NCI-H2227 (cell line): ENCODE measurements at regions not wholly inside any gene's neighbourhood (a gene's known extent, or its start where the extent isn't known, plus 50 kb on each side); places are given as distances from the start of the nearest gene placed in this dataset.
"Not testable (repeated sequence)": the region's sequence is repeated elsewhere in the genome, so short reads cannot be mapped to it uniquely, and the experiment has no call there.

Source experiments
- DNase-seq: peaks from one replicate; lab custom pipeline; 2025; ENCODE audit not compliant: unreplicated experiment; lab: John Stamatoyannopoulos, UW

DNA sequence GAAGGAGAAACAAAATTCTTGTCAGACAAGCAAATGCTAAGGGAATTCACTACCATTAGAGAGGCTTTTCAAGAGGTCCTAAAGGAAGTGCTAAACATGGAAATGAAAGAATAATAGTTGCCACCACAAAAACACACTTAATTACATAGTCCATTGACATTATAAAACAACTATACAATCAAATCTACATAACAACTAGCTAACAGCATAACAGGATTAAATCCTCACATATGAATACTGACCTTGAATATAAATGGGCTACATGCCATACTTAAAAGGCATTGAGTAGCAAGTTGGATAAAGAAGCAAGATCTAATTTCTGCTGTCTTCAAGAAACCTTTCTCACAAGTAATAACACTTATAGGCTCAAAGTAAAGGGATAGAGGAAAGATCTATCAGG lies 811.5 kb upstream of the CITED2 start:
- DNase-seq: no peak

DNA sequence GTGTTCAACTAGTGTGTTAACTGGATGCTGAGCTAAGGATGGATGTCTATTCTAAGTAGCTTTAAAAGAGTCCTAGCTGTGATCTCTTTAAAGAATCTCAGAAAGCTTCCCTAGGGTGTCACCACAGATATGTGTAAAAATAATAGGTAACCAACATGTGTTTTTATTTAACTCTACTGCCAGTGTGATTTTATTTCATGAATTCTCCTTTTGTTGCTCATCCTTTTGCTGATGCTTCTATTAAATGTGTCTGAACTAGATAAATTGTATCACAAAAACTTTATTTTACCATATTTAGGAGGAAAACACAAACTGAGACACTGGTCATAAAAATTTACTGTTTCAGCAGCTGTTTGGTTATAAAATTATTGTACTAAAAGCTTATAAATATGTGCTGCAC lies 809.4 kb upstream of the CITED2 start:
- no peak for DNase-seq

DNA sequence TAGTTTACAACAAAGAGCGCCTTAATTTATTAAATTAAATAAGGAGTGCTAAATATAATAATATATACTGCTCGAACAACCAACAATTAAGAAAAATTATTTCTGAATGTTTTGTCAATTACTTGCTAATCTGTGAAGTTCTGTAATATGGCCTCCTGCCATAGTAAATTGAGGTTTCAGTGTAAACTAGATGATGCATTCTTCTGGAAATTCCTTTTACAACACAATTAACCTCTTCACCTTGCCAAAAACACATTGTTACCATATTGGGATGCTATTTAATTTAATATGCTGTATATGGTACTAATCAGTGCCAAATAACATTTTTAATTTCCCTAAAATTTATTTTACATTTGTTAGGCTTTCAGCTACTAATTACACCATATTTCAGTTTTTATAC lies 808.4 kb upstream of the CITED2 start:
- no peak for DNase-seq

DNA sequence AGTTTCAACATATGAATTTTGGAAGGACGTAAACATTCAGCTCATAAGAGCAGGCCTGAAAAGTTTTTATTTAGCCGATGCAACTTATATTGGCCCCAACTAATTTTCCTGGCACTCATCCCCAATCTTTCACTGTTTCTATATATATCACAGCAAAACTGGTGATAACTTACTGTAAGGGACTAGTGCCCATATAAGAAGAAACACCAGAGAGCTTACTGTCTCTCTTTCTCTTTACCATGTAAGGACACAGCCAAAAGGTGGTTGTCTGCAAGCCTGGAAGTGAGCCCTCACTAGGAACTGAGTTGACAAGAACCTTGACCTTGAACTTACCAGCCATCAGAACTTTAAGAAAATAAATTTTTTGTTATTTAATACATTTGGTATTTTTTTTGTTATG lies 807.4 kb upstream of the CITED2 start:
- no peak for DNase-seq

DNA sequence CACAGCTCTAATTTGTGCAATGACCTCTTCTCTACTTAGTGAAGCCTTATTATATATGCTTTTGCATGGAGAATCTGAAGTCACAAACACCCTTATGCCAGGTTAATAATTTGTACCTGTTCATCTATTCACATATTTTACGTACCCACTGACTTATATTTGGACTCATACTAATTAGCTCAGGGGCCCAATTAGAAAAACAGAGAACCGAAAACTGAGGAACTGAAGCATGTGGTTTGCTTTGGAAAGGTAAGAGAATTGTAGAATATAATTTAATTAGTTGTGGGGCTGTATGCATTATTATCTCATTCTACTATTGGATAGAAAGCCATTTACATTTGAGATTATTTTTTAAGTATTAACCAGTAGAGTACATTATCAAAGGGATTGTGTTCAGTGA lies 805.9 kb upstream of the CITED2 start:
- DNase-seq: no peak

DNA sequence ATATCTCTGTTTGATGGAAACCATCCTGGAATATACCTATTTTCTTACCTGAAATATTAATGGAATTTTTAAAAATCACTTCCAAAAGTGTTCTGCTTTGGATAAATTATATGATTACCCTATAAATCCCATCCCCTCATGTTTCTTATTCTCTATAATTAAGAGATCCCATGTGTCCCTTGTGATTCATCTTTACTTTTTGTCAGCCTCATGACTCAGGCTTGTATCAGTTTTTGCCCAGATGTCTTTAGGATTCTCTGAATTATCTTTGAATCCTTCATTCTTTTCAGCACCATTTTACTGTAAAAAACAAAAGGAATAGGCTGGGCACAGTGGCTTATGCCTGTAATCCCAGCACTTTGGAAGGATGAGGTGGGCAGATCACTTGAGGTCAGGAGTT lies 804.5 kb upstream of the CITED2 start:
- no peak for DNase-seq

DNA sequence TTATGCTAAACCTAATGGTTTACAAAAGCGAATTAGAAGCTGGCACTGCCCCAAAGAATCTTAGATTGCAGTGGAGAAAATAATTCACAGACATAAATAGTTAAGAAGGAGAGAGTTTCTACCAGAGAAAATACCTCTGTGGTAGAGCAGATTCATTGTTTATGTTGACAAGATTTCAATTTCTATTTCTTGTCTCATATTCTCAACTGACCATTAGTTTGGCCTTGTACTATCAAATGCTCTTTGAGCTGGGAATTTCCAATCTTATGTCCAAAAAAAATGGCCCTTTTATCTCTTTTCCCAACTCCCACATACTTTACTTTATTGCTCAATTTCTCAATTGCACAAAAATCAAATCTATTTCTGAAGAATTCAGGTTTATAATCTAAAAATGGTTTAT lies 804.1 kb upstream of the CITED2 start:
- no peak for DNase-seq

DNA sequence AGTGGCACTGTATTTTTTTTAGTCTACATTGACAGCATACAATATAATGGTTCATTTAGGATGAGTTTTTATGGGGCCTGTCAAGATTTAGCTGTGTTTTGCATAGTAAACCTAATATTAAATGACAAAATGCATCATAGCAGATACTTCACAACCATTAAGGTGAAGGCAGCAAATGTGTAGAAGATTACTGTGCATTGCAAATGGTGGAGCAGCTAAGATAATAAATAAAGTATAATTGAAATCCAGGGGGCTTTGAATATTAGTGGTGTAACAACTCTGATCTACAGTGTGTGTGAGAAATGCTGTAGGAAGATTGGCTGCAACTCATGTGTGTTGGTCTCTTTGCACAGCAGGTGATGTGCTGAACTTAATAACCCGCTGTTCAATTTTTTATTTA lies 801.9 kb upstream of the CITED2 start:
- no peak for DNase-seq

DNA sequence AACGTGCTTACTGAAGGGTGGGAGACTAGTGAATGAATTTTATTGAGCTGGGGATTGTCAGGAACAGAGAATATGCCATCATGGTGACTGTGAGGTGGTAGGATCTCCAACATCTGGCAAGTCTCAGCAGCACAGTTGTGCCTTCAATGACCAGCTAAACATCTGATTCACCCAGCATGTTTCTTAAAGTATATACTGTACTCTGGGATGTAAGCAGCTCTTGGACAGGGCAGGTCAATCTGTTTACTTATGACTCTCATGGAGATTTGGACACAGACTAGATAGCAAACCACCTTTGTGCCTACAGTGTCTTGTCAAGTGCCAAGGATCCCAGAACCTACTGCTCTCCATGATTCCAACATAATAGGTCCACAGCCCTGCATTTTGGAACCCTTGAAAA lies 801.0 kb upstream of the CITED2 start:
- DNase-seq: no peak

DNA sequence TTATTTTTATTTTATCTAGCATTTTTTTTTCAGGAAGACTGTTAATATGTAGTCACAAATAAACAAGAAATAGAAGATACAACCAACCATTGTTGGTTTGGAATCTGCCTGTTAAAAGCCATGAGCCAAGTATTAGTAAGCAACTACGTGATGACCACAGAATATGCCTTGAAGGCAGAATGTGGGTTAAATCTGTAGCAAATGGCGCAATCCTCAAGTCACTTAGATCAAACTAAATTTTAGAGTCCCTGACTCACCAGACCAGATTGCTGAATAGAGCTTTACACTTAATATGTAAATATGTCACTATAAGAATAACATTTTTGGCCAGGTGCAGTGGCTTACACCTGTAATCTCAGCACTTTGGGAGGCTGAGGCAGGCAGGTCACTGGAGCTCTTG lies 800.1 kb upstream of the CITED2 start:
- no peak for DNase-seq

DNA sequence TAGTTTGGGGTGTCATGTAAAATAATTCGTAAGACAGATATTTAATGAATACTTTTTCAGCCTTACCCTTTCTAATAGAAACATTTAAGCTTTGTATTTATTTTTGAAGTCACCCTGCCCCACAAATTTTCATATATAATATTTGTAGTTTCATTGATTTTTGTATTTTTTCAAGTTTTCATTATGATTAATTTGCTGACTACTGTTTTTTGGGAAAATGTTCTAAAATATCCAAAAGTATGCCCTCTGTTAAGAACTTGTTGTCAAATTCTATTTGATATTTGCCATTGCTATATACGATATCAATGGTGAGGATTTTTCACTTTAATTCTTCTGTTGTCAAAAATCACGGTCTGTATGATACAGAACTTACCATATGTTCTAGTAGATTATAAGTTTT lies 793.9 kb upstream of the CITED2 start:
- no peak for DNase-seq

DNA sequence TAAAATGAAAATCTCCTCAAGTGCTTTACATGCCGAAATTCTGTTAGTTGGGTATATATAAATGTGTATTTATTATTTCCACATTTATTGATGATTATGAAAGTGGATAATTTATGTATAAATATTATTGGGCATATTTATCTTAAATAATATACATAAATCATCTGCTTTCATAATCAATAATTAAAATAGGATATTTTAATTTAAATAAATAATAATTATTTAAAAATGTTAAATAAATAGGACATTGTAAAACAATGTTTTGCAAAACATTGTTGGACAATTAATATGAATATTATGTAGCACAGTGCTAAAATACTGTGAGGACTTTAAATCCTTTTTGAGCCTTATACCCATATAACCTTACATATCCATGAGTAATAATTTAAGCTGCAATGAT lies 786.5 kb upstream of the CITED2 start:
- no peak for DNase-seq

DNA sequence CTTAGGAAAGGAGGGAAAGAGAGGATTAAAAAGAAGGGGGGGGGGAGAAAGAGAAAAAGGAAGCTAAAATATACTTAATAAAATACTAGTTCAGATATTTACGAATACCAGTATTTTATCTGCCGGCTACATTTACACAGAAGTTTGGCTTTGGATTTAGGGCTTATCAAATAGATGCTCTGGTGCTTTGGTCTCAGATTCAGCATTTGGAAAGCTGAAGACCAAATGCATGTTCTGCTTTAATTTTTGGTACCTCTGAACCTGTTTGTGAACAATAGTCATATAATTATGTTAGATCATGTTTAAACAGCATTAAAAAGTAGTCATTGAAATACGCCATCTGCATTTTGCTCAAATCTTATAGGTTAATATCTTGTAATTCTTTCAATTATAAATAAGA lies 786.0 kb upstream of the CITED2 start:
- DNase-seq: no peak

DNA sequence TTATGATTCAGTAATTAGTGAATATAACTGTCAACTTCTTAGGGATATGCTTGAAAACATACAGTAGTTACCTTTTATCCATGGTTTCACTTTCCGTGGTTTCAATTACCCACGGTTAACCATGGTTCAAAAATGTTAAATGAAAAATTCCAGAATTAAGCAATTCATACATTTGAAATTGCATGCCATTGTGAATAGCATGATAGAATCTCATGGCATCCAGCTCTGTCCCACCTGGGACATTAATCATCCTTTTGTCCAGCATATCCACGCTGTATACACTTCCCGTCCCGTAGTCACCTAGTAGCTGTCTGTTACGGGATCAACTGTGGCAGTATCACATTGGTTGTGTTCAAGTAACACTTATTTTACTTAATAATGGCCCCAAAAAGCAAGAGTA lies 781.7 kb upstream of the CITED2 start:
- no peak for DNase-seq

DNA sequence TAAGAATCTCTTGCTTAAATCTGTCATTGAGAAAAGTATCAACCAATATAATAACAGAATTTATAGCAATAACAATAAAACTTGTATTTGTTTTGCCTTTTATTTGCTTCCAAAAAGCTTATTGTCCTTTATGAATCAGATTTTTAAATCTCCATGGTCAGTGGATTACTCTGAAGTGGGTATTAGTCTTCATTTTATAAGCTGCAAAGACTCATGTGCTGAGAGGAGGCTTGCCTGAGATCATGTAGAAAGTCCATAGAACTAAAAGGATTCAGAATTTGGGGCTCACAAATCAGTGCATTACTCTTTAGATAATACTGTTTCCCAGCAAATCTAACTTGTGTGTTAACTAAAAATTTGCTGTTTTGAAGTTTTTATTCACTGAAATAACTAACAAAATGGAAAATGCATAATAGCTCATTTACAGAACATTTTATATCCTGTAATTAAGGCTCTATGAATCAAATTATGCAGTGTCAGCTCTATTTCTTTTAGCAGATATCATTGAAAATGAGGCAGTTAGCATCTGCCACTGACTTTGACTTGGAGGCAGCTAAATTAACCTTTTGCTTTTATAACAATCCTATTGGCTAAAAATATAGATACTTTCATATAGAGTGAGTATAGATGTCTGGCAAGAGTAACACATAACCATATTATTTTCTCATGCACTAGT lies 781.1 kb upstream of the CITED2 start:
- no peak for DNase-seq

DNA sequence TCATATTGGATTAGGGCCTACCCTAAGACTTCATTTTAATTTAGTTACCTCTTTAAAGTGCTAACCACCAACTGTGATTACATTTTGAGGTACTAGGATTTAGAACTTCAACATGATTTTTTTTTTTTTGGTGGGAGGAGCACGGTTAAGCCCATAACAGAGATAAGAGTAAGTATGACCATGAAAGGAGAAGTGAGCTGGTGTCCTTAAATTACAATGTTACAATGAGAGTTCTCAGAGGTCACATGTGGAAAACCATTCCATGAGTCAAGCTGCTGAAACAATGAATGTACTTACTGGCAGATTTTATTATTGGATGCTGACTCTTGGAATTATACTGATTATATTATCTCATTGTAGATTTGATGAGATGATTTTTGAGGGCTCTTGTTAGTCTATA lies 779.3 kb upstream of the CITED2 start:
- no peak for DNase-seq

DNA sequence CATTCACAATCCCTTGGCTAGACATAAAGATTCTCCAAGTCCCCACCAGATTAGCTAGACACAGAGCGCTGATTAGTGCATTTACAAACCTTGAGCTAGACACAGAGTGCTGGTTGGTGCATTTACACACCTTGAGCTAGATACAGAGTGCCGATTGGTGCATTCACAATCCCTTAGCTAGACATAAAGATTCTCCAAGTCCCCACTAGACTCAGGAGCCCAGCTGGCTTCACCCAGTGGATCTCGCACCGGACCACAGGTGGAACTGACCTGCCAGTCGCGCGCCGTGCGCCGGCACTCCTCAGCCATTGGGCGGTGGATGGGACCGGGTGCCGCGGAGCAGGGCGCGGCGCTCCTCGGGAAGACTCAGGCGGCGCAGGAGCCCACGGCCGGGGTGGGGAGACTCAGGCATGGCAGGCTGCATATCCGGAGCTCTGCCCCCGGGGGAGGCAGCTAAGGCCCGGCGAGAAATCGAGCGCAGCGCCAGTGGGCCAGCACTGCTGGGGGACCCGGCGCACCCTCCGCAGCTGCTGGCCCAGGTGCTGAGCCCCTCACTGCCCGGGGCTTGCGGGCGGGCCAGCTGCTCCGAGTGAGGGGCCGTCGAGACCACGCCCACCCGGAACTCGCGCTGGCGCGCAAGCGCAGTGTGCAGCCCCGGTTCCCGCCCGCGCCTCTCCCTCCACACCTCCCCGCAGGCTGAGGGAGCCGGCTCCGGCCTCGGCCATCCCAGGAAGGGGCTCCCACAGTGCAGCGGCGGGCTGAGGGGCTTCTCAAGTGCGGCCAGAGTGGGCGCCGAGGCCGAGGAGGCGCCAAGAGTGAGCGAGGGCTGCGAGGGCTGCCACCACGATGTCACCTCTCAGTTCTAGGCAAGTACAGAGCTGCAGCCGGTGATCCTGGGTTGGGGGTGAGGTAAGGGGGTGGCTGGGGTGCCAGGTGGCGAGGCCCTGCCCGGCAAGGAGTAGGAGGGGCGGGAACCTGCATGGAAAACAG lies 773.7 kb upstream of the CITED2 start:
- DNase-seq: not testable (repeated sequence)

DNA sequence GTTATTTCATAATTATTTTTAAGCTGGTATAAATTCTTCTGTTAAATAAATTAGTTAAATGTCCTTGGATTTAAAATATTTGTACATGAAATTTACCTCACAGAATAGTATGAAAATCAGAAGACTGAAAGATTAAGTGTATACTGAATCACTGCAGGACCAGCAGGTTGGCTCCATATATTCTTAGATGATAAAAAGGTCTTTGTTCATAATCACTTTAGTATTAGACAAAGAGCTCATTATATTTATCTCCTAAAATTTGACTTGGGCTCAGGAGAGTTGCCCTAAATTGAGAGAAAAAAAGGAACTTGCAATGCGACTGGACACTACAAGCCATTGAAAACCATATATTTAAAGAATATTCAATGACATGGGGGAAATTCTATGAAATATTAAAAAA lies 766.4 kb upstream of the CITED2 start:
- no peak for DNase-seq

DNA sequence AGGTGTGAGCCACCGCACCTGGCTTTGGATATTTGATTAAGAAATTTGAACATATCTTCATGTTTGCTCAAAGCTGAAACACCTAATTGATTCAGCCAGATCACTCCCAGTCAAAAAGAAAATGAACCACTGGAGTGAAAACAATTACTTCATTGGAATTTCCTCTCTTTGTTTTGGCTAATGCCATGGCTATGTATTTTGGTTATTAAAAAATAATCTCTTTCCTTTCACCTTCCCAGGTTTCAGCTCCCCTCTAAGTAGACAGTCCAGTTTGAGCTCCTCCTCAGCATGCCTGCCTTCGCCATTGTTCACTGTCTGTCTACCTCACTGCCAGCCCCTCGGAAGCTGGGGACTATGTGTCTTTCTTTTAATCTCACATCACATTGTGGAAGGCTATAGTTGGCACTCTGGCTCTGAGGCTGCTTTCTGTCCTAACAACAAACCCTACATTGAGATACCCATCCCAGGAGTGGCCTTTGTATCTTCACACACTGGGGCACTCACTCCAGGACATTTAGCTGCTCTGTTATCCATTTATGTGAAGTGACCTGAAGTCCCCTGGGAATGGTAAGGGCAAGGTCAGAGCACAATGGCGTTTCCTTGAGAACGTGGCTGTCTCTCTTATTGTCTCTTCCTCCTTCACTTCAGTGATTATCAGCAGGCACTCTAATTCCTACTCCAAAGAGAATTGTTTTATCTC lies 764.0 kb upstream of the CITED2 start:
- DNase-seq: no peak

DNA sequence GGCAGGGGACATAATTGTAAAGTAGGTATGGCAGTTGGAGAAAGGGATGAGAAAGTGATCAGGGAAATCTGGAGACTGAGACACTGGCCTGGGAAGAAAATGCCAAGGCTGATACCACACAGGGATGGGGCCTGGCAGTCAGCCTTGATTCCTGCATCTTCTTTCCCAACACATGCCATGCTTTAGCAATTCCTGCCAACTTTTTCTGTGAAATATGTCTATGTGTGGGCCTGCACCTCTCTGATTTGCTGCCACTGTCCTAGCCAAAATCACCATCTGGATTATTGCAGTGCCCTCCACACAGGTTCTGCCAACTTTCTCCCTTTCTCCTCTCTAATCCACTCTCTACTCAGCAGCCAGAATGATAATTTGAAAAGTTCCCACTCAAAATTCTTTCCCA lies 759.8 kb upstream of the CITED2 start:
- no peak for DNase-seq

DNA sequence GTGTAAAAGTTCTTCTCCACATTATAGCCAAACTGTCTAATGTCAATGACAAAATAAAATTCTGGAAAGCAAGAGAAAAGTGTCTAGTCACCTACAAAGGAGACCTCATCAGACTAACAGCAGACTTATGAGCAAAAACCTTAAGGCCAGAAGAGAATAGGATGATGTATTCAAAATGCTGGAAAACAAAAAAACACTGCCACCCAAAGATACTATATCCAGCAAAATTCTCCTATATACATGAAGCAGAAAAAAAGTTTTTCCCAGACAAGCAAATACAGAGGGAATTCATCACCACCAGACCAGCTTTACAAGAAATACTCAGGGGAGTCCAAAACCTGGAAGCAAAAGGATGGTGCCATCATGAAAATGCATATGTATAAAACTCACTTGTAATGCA lies 755.6 kb upstream of the CITED2 start:
- no peak for DNase-seq

DNA sequence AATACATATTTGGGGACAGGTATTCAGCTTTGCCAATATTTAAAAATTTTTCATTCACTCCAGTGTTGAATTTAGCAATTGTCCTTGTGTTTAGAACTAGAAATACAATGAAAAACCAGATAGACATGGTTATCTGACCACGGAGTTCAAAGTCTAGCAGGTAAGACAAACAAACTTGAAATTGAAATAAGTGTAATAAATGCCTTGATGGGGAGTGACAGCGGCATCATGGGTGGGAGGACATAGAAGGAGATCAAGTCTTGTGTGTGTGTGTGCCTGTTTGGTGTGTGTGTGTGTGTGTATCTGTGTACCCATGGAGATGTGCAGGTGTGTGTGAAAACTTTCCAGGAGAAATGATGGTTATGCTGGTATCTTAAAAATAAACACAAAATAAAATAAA lies 750.0 kb upstream of the CITED2 start:
- DNase-seq: no peak
